ENCODE measurements at regions not wholly inside any gene's neighbourhood (a gene's known extent, or its start where the extent isn't known, plus 50 kb on each side); places are given as distances from the start of the nearest gene placed in this dataset.
"Not testable (repeated sequence)": the region's sequence is repeated elsewhere in the genome, so short reads cannot be mapped to it uniquely, and the experiment has no call there.

- DNase-seq (ENCODE audit: low spot score): no peak
Measured at GRCh38 chr10:124244256-124244877, 151.0 kb upstream of the CHST15 start.

- no peak for DNase-seq (ENCODE audit: low spot score)
Measured at GRCh38 chr10:124243702-124244121, 150.3 kb upstream of the CHST15 start.

- no peak for DNase-seq (ENCODE audit: low spot score)
Measured at GRCh38 chr10:124242791-124243190, 149.4 kb upstream of the CHST15 start.

- no peak for DNase-seq (ENCODE audit: low spot score)
Measured at GRCh38 chr10:124242365-124242764, 149.0 kb upstream of the CHST15 start.

GRCh38 chr10:124241510-124241909, 148.1 kb upstream of the CHST15 start:
- DNase-seq (ENCODE audit: low spot score): not testable (repeated sequence)

GRCh38 chr10:124240839-124241291, 147.5 kb upstream of the CHST15 start:
- DNase-seq (ENCODE audit: low spot score): no peak

- no peak for DNase-seq (ENCODE audit: low spot score)
Measured at GRCh38 chr10:124239696-124240095, 146.3 kb upstream of the CHST15 start.

GRCh38 chr10:124239134-124239533, 145.7 kb upstream of the CHST15 start:
- DNase-seq (ENCODE audit: low spot score): no peak

GRCh38 chr10:124238367-124238766, 145.0 kb upstream of the CHST15 start:
- DNase-seq (ENCODE audit: low spot score): no peak

GRCh38 chr10:124237282-124237961, 144.0 kb upstream of the CHST15 start:
- DNase-seq (ENCODE audit: low spot score): no peak

GRCh38 chr10:124236816-124237215, 143.4 kb upstream of the CHST15 start:
- DNase-seq (ENCODE audit: low spot score): no peak

GRCh38 chr10:124236136-124236535, 142.7 kb upstream of the CHST15 start:
- DNase-seq (ENCODE audit: low spot score): no peak

GRCh38 chr10:124235232-124235631, 141.8 kb upstream of the CHST15 start:
- DNase-seq (ENCODE audit: low spot score): no peak

- no peak for DNase-seq (ENCODE audit: low spot score)
Measured at GRCh38 chr10:124233546-124234138, 140.2 kb upstream of the CHST15 start.

GRCh38 chr10:124232686-124233545, 139.5 kb upstream of the CHST15 start:
- DNase-seq (ENCODE audit: low spot score): no peak

GRCh38 chr10:124231168-124232155, 138.1 kb upstream of the CHST15 start:
- no peak for DNase-seq (ENCODE audit: low spot score)

GRCh38 chr10:124230635-124231167, 137.3 kb upstream of the CHST15 start:
- DNase-seq (ENCODE audit: low spot score): no peak

GRCh38 chr10:124229989-124230634, 136.7 kb upstream of the CHST15 start:
- DNase-seq (ENCODE audit: low spot score): no peak

GRCh38 chr10:124229201-124229988, 136.0 kb upstream of the CHST15 start:
- no peak for DNase-seq (ENCODE audit: low spot score)

Data from H4 (cell line).